Sigmoid colon (tissue), 6 donors: ENCODE measurements at regions not wholly inside any gene's neighbourhood (a gene's known extent, or its start where the extent isn't known, plus 50 kb on each side); places are given as distances from the start of the nearest gene placed in this dataset.

ENCODE experiments used
- DNase-seq: peaks from one replicate; pipeline ENCODE4 v3.0.0-alpha.2; 2019
- H3K27ac ChIP-seq, 4 donors: fragments of 200-600 bp; sonication (generic); one replicate each; pipeline ENCODE4 v1.5.1; 2016 to 2019; ENCODE audit warnings: mild to moderate bottlenecking in 1 of 4
- H3K27me3 ChIP-seq, 3 donors: fragments of 200-600 bp; sonication (generic); one replicate each; pipeline ENCODE4 v1.5.1; 2019; ENCODE audit warnings: mild to moderate bottlenecking in 1 of 3
- H3K36me3 ChIP-seq, 4 donors: fragments of 200-600 bp; sonication (generic); one replicate each; pipeline ENCODE4 v1.5.1; 2016 to 2019
- H3K4me1 ChIP-seq, 4 donors: fragments of 200-600 bp; sonication (generic); one replicate each; pipeline ENCODE4 v1.5.1; 2017 to 2019
- H3K4me3 ChIP-seq, 4 donors: fragments of 200-600 bp; sonication (generic); one replicate each; pipeline ENCODE4 v1.5.1; 2017 to 2019; ENCODE audit warnings: mild to moderate bottlenecking in 2 of 4, moderate library complexity in 1 of 4
- H3K9me3 ChIP-seq, 4 donors: fragments of 200-600 bp in 3 of 4; sonication (generic) in 3 of 4; one replicate each; pipeline versions ENCODE4 v1.5.1 to v1.6.1; 2013 to 2019
- CTCF ChIP-seq, 4 experiments: fragments of 450-650 bp in 3 of 4; fragments of 200-600 bp in 1 of 4; IDR thresholded peaks; one replicate each; pipeline ENCODE4 v1.5.1; 2016 to 2019; ENCODE audit warnings: antibody characterized with exemption in 4 of 4, mild to moderate bottlenecking in 3 of 4, moderate library complexity in 2 of 4
- EP300 ChIP-seq, 4 donors: sonication (generic); formaldehyde crosslinking; IDR thresholded peaks; one replicate each; pipeline ENCODE4 v1.6.1; 2017; ENCODE audit warnings: antibody characterized with exemption in 4 of 4
- POLR2A ChIP-seq, 2 donors: fragments of 450-650 bp; IDR thresholded peaks; one replicate each; pipeline ENCODE4 v1.6.1; 2016; ENCODE audit warnings: antibody characterized with exemption in 2 of 2, mild to moderate bottlenecking in 2 of 2, moderate library complexity in 2 of 2
- POLR2AphosphoS5 ChIP-seq, 4 donors: sonication (generic); formaldehyde crosslinking; IDR thresholded peaks; one replicate each; pipeline ENCODE4 v1.6.1; 2017; ENCODE audit warnings: antibody characterized with exemption in 4 of 4
- WGBS, 2 donors: extraction: QIAGEN DNeasy Blood & Tissue Kit; methylation state at CpG; one replicate each; pipeline ENCODE4 v1.1.7; 2013; 5-methylcytosine and 5-hydroxymethylcytosine counted together
- intact Hi-C: fragments of 100-400 bp; cut with DNase I; formaldehyde crosslinking; loops from one replicate; pipeline ENCODE4 v1.15.1; 2023
- donor health status: healthy with polysubstance abuse.
- donor health status: healthy.

GRCh38 chr13:62139597-62139996, 723.9 kb upstream of the PCDH20 start:
- Histone ChIP-seq H3K36me3 (no peaks in the 10 kb centered on the region), H3K4me3 (no peak overlapping the region), H3K9me3 (no peaks in the 10 kb centered on the region), H3K4me1 (no peaks in the 10 kb centered on the region), H3K27me3 (no peaks in the 10 kb centered on the region), H3K27ac (no peak overlapping the region)
- intact Hi-C loops = no loop called here
- no peak for DNase-seq
- no peak for TF ChIP-seq CTCF (IDR thresholded peaks at IDR 0.05)
- no peak for TF ChIP-seq POLR2AphosphoS5 (IDR thresholded peaks at IDR 0.05)
- no peak for TF ChIP-seq EP300 (IDR thresholded peaks at IDR 0.05)
- no peak for TF ChIP-seq POLR2A (IDR thresholded peaks at IDR 0.05)

- Histone ChIP-seq H3K9me3 (no peaks in the 10 kb centered on the region), H3K4me3 (no peak overlapping the region), H3K4me1 (no peaks in the 10 kb centered on the region), H3K27ac (no peak overlapping the region), H3K36me3 (no peaks in the 10 kb centered on the region), H3K27me3 (no peaks in the 10 kb centered on the region)
- intact Hi-C loops = no loop called here
- TF ChIP-seq POLR2A (IDR thresholded peaks at IDR 0.05) = no peak
- TF ChIP-seq POLR2AphosphoS5 (IDR thresholded peaks at IDR 0.05) = no peak
- no peak for TF ChIP-seq CTCF (IDR thresholded peaks at IDR 0.05)
- no peak for TF ChIP-seq EP300 (IDR thresholded peaks at IDR 0.05)
- WGBS, 2 donors = 80 to 94% methylated on average over 2 of the region's 2 CpGs
- DNase-seq = no peak
These were observed 722.2 kb upstream of the PCDH20 start for GRCh38 chr13:62137629-62138405.

GRCh38 chr13:62131604-62132003, 716.0 kb upstream of the PCDH20 start:
- Histone ChIP-seq H3K4me3 (no peak overlapping the region), H3K36me3 (no peaks in the 10 kb centered on the region), H3K27me3 (no peaks in the 10 kb centered on the region), H3K27ac (no peak overlapping the region), H3K4me1 (no peaks in the 10 kb centered on the region), H3K9me3 (no peaks in the 10 kb centered on the region)
- TF ChIP-seq CTCF (IDR thresholded peaks at IDR 0.05) (no peak), EP300 (IDR thresholded peaks at IDR 0.05) (no peak), POLR2A (IDR thresholded peaks at IDR 0.05) (no peak), POLR2AphosphoS5 (IDR thresholded peaks at IDR 0.05) (no peak)
- intact Hi-C loops = no loop called here
- 26 to 29% methylated on average over 1 of the region's 1 CpG for WGBS, 2 donors
- no peak for DNase-seq

- Histone ChIP-seq H3K36me3 (no peaks in the 10 kb centered on the region), H3K4me1 (no peaks in the 10 kb centered on the region), H3K27me3 (no peaks in the 10 kb centered on the region), H3K27ac (no peak overlapping the region), H3K4me3 (no peak overlapping the region), H3K9me3 (no peaks in the 10 kb centered on the region)
- TF ChIP-seq POLR2AphosphoS5 (IDR thresholded peaks at IDR 0.05) = no peak
- TF ChIP-seq POLR2A (IDR thresholded peaks at IDR 0.05) = no peak
- TF ChIP-seq EP300 (IDR thresholded peaks at IDR 0.05) = no peak
- no peak for TF ChIP-seq CTCF (IDR thresholded peaks at IDR 0.05)
- no peak for DNase-seq
- WGBS, 2 donors = 67 to 72% methylated on average over 5 of the region's 5 CpGs
- intact Hi-C loops = no loop called here
These were observed 714.7 kb upstream of the PCDH20 start for GRCh38 chr13:62130062-62130970.
